SU-DHL-6 (cell line): ENCODE measurements at regions not wholly inside any gene's neighbourhood (a gene's known extent, or its start where the extent isn't known, plus 50 kb on each side); places are given as distances from the start of the nearest gene placed in this dataset.

ENCODE experiments used
- CTCF ChIP-seq: fragments of 200-600 bp; sonication (generic); IDR thresholded peaks from one replicate; pipeline ENCODE4 v1.5.1; 2017; ENCODE audit warnings: antibody characterized with exemption, mild to moderate bottlenecking, low read length, moderate library complexity; ENCODE audit not compliant: insufficient read depth, poor library complexity, severe bottlenecking
- EZH2phosphoT487 ChIP-seq: fragments of 200-600 bp; sonication (generic), shearing (Covaris generic); conservative IDR thresholded peaks from 2 replicates; pipeline ENCODE4 v1.6.1; 2018; ENCODE audit warnings: mild to moderate bottlenecking, antibody characterized with exemption, low read length, moderate library complexity, mixed read lengths

GRCh38 chr6:119627908-119628669, 278.5 kb upstream of the MAN1A1 start:
- TF ChIP-seq CTCF (no peak), EZH2phosphoT487 (no peak)
